Fibroblast of peridontal ligament (primary cell): ENCODE measurements at regions not wholly inside any gene's neighbourhood (a gene's known extent, or its start where the extent isn't known, plus 50 kb on each side); places are given as distances from the start of the nearest gene placed in this dataset.

Experiments used
- DNase-seq: peaks from one replicate; pipeline ENCODE4 v3.0.0-alpha.2; 2010; ENCODE audit errors: extremely low read depth

DNA sequence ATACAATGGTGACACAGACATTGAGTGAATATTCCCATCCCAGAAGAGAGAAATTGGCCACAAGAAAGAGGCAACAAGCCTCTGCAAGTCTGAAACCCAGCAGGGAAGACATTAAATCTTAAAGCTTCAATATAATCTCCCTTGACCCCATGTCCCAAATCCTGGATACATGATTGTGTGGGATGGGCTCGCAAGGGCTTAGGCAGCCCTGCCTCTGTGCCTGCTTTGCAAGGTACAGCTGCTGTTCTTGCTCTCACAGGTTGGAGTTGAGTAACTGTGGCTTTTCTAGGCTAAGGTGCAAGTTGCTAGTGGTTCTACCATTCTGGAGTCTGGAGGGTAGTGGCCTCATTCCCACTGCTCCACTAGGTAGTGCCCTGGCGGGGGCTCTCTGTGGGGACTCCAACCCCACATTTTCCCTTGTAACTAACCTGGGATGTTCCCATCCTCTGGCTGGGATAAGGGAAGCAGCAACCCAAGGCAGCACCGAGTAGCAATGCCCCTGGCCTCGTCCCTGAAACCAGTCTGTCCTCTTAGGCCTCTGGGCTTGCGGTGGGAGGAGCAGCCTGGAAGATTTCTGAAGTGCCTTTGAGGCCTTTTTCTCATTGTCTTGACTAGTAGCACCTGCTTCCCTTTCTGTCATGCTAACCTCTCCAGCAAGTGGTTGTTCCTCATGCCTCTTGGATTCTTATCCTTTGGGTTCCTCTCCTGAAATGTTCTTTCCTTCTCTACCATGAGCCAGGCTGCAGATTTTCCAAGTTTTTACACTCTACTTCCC lies 90.0 kb downstream of the FAM174B start:
- DNase-seq: no peak

DNA sequence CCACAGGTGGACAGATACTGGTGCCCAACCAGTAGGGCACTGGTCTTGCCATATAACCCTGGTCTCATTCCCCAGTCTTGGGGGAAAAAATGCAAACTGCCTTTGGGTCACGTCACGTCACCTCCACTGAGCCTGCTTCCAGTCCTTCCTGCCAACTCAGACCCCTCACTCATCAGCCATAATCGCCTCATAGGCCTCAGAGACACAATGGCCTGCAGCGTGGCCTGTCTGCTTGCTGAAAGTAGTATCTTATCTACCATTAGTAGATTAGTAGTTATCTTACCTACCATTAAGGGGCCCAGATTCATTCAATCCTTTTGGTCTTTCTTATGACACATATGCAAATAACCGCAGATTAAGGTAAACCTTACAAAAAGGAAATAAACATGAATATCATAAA lies 93.8 kb downstream of the FAM174B start:
- DNase-seq: no peak

DNA sequence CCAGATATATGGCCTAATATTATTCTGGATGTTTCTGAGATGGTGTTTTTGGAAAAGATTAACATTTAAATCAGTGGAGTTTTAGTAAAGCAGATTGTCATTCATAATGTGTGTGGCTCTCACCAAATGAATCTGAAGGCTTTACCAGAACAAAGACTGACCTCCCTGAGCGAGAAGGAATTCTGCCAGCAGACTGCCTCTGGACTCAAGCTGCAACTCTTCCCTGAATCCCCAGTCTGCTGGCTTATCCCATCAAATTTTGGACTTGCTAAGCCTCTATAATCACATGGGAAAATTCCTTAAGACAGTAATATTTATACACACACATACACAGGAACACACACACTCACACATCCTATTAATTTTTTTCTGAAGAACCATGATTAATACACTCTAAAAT lies 102.3 kb downstream of the FAM174B start:
- DNase-seq: no peak

DNA sequence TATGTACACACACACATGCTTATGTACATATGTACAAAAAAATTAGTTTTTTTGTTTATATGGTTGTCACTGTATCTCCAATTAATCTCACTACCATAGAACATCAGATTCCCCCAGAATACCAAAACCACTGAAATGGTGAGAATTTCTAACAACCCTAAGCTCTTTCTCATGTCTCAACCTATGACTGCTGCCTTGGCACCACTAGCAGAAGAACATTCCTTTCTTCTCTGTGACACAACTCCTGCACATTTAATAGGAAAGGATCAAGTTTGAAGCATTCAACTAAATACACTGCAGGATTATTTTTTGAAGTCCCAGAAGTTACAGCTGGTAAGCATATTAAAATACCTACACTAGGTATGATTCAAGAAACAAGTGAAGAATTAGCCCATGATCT lies 109.6 kb downstream of the FAM174B start:
- DNase-seq: no peak

DNA sequence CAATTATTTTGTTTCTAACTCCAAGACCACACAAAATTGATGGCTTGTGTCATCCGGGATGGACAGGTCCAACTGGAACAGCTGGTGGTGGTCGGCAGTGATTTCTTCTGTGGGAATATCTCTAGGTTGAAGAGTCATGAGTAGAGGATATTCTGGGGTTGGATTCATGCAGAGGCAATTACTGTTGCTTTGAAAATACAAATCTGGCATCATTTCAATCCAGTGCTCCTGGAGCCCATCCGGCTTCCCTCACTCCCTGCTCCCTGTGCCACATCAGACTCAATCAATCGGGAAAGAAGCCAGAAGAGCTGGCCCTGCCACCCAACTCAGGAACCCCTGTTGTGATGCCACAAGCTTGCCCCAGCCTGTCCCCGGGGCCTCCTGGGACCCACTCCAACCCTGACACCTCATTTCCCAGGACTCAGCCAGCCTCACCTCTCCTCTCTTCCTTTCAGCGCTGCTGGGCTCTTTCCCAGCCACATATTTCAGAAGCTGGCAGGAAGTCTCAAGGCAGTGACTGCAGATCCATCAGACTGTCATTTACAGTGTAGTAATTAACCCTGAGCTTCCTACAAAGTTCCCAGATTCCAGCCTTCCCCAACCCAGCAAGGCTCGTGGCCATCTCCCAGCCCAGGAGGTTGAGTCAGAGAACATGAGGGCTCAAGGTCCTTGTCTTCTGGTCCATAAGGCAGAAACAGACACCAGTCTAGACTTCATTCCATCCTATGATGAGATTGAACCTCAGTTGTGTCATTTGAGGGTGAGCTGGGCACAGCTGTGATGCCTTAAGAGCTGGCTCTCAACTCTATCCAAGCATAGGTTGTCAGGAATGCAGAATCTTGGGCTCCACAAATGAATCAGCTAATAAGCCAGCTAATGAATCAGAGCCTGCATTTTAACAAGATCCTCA lies 114.0 kb downstream of the FAM174B start:
- no peak for DNase-seq

DNA sequence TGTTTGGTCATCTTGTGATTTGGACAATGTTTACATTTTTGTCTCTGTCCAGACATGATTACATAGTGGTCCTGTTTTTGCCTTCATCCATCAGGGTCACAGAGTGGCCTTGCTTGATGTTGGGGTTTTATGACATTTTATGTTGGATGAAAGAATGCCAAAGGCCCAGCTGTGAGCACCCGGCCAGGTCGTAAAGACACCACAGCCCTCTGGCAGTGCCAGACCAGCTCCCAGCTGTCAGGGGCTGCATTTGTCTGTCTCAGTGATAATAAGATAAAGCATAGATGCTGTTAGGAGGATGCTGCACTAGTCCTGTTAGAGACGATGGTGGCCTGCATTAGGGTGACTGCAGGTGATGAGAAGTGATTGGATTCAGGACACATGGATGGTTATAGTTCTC lies 117.5 kb downstream of the FAM174B start:
- DNase-seq: no peak

DNA sequence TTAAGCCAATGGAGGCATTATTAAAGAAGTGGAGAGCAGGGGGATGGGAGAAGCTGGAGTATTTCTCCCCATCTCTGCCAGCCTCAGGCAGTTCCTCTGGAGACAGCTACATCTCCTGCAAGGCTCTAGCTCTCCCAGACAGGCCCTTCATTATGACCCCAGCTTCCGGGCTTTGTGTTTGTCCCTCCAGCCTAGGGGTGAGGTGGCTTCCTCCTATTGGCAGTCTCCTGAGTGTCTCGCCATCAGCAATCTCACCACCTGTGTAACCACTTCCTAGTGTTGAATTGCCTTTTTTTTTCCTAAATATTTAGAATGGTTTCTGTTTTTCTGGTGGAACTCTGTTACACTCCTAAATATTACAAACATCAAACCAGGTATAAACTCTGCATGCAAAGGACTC lies 122.3 kb downstream of the FAM174B start:
- no peak for DNase-seq

DNA sequence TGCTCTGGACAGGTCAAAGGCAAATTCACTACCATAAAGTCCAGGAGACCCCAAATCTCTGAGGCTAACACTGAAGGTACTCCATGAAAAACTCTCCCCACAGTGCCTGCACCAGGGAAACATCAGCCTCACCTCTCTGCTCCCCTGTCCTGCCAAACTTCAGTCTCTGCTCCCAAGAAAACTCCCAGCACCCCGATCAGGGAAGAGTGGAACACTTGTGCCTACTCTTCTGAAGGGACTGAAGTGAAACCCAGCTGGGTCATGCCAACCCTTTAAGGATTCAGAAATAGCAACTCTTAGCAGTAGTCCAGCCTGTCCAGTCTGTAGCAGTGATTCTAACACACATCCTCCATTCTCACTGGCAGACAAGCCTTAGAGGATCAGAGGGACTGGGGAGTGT lies 124.2 kb downstream of the FAM174B start:
- DNase-seq: no peak

DNA sequence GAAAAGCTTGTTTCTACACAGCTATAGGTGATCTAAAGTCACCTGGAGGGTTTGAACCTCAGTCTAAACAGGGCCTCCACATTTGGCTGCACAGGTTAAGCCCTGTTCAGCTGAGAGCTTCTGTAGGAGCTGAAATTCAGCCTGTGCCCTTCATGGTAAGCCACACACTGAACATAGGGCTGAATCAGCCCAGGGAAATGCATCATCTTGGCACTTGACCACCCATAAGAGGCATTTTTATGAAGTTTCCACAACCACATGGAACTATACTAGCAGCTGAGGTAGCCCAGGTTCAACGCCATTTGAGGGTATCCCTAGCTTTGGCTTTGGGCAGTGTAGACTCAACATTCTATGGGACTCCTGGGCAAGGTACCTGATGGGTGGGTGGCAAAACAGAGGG lies 126.8 kb downstream of the FAM174B start:
- DNase-seq: no peak

DNA sequence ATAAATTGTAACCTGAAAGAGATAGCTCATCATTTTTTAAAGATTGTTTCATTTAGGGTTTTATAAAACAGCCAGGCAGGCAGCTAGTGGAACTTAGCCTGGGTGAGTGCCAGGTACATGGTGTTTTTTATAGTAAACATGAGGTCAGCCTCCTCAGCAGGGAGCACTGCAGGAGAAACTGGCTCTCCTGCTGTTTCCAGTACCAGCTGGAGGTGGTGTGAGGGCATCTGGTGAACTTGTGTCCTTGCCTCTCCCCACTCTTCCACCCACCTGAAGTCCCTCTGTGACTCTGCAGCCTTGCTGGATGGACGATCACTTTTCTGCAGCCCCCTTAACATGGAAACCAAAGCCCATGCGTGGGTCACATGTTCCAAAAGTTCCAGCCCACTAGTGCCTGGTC lies 128.4 kb downstream of the FAM174B start:
- peak; percentile 1 for DNase-seq

DNA sequence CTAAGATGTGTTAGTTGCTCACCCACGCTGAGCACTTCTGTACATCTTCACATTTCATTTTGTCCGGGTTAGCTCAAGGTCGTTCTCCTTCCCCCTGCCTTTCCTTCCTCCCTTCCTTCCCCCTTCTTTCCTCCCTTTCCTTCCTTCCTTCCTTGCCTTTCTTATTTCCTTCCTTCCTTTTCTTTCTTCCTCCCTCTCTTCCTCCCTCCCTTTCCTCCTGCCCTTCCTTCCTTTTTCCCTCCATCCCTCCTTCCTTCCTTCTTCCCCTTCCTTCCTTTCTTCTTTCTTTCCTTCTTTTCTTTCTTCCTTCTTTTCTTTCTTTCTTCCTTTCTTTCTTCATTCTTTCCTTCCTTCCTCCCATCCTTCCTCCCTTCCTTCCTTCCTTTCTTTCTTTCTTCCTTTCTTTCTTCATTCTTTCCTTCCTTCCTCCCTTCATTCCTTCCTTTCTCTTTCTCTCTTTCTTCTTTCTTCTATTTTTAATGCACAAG lies 129.8 kb downstream of the FAM174B start:
- no peak for DNase-seq

DNA sequence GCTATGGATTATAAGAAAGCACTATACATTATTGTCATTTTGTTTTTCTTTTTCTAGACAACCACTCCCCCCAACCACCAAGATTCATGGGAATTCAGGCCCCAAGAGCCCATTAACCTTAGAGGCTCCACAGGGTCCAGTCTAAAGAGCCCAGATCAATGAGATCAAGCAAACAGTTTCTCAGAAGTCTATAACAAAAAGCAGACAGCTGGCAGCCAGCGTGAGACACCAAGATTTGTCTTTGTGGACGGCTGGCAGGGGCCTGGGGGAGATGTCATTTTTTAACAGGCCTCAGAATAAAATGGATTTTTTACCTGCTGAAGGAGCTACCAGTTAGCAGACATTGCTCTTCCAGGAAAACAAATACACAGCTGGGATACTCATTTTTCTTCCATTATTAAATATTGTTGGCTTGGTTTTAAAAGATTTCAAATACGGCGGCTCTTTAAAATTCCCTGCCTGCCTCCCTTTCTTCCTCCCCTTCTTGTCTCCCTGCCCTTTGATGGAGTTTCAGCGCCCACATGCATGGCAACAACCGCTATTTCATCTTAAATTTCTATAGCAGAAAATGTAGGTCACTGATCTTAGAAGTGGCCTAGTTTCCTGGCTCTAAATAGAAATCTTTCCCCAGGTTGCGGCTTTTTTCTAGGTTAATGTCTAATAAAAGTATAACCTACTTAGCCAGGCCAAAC lies 130.6 kb downstream of the FAM174B start:
- DNase-seq: no peak

DNA sequence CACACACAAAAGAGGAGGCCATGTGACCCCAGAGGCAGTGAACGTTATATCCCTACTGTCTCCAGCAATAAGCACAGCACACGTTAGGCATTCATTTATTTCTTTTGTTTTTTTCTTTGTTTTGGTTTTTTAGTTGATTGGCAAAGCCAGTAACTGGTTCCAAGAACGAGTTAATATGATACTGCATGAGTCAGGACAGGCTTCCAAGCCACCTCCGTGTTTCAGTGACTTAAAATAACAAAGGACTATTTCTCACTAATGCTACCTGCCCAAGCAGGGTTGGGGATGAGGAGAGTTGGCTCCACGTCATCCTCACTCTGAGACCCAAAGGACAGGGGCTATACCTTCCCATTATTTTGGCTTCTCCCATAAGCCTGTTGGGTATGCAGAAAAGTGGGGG lies 130.5 kb downstream of the ST8SIA2 start:
- DNase-seq: no peak

DNA sequence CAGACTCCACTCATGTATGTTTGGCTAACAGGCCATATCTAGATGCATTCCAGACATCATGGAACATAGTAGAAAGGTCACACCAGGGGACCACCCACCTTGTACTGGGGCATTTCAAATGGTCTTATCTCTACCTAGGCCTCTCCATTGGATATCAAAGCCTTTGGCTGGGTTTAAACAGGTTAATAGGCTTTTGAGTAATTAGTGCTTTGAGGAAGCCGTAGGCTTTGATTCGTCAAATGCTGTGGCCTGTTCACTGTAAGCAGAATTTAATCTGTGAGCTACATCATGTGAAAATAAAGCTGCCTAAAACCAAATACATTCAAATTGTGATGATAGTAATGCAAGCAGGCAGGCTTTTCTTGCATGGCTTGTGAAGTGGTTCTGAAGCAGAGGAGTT lies 129.5 kb downstream of the ST8SIA2 start:
- DNase-seq: no peak

DNA sequence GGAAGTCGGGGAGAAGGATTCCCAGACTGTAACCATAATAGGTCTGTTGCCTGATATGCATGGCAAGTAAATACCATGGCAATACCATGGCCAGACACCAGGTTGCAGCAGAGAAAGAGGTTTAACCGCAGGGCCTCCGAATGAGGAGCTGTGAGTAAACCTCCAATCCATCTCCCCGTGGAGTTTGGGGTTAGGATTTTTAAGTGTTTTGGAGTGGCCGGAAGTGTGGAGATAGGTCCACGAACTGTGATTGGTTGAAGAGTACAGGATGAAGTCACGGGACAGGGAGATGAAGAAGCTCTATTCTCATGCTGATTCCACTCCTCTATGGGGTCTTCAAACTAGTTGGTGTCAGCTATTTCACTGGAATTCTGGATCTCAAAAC lies 127.9 kb downstream of the ST8SIA2 start:
- peak; percentile 69 for DNase-seq

DNA sequence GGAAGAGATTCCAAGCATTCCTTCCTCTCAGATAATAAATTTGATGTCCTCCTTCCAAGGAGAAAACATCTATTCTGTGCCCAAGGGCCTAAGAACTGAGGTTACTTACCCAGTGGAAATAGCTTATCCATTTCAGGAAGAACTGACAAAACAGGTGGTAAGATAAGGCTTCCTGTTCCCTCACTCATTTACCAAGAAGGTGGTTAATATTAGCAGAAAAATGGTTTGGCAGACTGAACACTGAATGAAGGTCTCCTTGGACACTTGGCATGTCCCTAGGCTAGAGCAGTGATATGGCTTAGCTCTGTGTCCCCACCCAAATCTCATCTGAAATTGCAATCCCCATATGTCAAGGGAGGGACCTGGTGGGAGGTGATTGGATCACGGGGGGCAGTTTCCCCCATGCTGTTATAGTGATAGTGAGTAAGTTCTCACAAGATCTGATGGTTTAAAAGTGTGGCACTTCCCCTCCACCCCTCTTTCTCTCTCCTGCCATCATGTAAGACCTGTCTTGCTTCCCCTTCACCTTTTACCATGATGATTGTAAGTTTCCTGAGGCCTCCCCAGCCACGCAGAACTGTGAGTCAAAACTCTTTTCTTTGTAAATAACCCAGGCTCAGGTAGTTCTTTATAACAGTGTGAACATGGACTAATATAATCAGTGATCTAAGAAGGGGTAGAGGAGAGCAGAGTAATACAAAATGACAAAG lies 127.4 kb downstream of the ST8SIA2 start:
- DNase-seq: no peak

DNA sequence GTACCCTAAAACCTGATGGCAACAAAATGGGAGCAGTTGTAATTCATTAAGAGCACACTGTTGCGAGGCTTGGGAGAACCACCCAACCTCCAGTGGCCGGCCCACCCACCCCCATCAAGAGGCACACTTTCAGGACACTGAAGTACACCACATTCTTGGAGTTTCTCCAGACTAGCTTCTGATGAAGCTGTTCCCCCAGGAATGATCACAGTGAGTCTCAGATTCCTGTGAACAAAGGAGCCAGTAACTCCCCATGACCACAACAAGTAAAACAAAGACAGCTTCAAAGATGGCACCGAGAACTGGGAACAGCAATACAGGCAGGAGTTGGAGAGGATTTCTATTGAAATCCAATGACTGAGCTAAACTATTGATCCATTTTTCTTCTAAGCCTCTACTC lies 126.0 kb downstream of the ST8SIA2 start:
- DNase-seq: no peak
